H1 (cell line): ENCODE measurements at regions not wholly inside any gene's neighbourhood (a gene's known extent, or its start where the extent isn't known, plus 50 kb on each side); places are given as distances from the start of the nearest gene placed in this dataset.

ENCODE experiments used
- CREB1 ChIP-seq: IDR thresholded peaks from 2 replicates; pipeline ENCODE4 v1.6.1; 2012; ENCODE audit warnings: inconsistent platforms
- HDAC2 ChIP-seq, 2 experiments: fragments of 300-600 bp in 1 of 2; sonication (generic) in 1 of 2; IDR thresholded peaks; 2 replicates each; pipeline ENCODE4 v1.6.1; 2011 to 2012; ENCODE audit warnings: low read depth in 2 of 2, low read length in 2 of 2, mild to moderate bottlenecking in 2 of 2, moderate library complexity in 2 of 2, borderline replicate concordance in 1 of 2, inconsistent platforms in 1 of 2
- KDM4A ChIP-seq: IDR thresholded peaks from one replicate; pipeline ENCODE4 v1.7.1; 2012; ENCODE audit warnings: low read depth, mild to moderate bottlenecking, moderate library complexity, low read length, inconsistent platforms; ENCODE audit not compliant: severe bottlenecking
- TCF12 ChIP-seq: IDR thresholded peaks from 2 replicates; pipeline ENCODE4 v1.6.1; 2011; ENCODE audit warnings: low read depth, mild to moderate bottlenecking, low read length
- ZNF274 ChIP-seq: IDR thresholded peaks from 2 replicates; pipeline ENCODE4 v1.7.0; 2012; ENCODE audit warnings: low read length, borderline replicate concordance; ENCODE audit errors: extremely low read depth
- TF ChIP-seq, protein P1 (sequence below): fragments of 300-600 bp; sonication (generic); IDR thresholded peaks from 2 replicates; pipeline ENCODE4 v1.7.1; 2012; ENCODE audit warnings: low read length, moderate library complexity, mild to moderate bottlenecking, inconsistent platforms; ENCODE audit not compliant: insufficient replicate concordance
- TF ChIP-seq, protein P2 (sequence below), 3 experiments: IDR thresholded peaks; 1 replicate in 2 of 3; 2 replicates in 1 of 3; pipeline versions ENCODE4 v1.5.1 to v1.6.1; 2011; ENCODE audit warnings: low read length in 3 of 3, mild to moderate bottlenecking in 3 of 3, inconsistent platforms in 2 of 3, low read depth in 1 of 3, moderate library complexity in 1 of 3; ENCODE audit not compliant: insufficient read depth in 1 of 3; ENCODE audit errors: control extremely low read depth in 1 of 3

DNA sequence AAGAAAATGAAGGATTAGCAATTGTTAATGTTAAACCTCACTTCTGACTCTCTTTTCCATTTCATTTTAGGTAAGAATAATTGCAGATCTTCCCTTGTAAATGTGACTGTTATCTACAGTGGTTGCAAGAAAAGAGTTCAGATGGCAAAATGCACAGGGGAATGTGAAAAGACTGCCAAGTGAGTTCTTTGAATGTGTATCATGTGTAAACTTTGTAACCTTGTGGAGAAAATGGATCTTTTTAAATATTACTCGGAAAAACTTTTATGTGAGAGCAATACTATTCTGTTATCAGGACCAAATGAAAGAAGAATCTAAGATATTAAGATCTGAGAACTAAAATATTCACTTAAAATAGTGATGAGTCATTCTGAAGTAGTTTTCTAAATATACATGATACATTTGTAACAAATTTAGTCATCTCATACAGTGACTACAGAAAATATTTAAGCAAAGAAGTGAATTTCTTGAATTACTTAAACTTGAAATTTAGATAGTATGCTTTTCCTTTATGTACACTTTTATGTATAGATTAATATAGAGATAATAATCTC is 122.5 kb upstream of the CNTN1 start (continued):
- TF ChIP-seq, protein P1, sequence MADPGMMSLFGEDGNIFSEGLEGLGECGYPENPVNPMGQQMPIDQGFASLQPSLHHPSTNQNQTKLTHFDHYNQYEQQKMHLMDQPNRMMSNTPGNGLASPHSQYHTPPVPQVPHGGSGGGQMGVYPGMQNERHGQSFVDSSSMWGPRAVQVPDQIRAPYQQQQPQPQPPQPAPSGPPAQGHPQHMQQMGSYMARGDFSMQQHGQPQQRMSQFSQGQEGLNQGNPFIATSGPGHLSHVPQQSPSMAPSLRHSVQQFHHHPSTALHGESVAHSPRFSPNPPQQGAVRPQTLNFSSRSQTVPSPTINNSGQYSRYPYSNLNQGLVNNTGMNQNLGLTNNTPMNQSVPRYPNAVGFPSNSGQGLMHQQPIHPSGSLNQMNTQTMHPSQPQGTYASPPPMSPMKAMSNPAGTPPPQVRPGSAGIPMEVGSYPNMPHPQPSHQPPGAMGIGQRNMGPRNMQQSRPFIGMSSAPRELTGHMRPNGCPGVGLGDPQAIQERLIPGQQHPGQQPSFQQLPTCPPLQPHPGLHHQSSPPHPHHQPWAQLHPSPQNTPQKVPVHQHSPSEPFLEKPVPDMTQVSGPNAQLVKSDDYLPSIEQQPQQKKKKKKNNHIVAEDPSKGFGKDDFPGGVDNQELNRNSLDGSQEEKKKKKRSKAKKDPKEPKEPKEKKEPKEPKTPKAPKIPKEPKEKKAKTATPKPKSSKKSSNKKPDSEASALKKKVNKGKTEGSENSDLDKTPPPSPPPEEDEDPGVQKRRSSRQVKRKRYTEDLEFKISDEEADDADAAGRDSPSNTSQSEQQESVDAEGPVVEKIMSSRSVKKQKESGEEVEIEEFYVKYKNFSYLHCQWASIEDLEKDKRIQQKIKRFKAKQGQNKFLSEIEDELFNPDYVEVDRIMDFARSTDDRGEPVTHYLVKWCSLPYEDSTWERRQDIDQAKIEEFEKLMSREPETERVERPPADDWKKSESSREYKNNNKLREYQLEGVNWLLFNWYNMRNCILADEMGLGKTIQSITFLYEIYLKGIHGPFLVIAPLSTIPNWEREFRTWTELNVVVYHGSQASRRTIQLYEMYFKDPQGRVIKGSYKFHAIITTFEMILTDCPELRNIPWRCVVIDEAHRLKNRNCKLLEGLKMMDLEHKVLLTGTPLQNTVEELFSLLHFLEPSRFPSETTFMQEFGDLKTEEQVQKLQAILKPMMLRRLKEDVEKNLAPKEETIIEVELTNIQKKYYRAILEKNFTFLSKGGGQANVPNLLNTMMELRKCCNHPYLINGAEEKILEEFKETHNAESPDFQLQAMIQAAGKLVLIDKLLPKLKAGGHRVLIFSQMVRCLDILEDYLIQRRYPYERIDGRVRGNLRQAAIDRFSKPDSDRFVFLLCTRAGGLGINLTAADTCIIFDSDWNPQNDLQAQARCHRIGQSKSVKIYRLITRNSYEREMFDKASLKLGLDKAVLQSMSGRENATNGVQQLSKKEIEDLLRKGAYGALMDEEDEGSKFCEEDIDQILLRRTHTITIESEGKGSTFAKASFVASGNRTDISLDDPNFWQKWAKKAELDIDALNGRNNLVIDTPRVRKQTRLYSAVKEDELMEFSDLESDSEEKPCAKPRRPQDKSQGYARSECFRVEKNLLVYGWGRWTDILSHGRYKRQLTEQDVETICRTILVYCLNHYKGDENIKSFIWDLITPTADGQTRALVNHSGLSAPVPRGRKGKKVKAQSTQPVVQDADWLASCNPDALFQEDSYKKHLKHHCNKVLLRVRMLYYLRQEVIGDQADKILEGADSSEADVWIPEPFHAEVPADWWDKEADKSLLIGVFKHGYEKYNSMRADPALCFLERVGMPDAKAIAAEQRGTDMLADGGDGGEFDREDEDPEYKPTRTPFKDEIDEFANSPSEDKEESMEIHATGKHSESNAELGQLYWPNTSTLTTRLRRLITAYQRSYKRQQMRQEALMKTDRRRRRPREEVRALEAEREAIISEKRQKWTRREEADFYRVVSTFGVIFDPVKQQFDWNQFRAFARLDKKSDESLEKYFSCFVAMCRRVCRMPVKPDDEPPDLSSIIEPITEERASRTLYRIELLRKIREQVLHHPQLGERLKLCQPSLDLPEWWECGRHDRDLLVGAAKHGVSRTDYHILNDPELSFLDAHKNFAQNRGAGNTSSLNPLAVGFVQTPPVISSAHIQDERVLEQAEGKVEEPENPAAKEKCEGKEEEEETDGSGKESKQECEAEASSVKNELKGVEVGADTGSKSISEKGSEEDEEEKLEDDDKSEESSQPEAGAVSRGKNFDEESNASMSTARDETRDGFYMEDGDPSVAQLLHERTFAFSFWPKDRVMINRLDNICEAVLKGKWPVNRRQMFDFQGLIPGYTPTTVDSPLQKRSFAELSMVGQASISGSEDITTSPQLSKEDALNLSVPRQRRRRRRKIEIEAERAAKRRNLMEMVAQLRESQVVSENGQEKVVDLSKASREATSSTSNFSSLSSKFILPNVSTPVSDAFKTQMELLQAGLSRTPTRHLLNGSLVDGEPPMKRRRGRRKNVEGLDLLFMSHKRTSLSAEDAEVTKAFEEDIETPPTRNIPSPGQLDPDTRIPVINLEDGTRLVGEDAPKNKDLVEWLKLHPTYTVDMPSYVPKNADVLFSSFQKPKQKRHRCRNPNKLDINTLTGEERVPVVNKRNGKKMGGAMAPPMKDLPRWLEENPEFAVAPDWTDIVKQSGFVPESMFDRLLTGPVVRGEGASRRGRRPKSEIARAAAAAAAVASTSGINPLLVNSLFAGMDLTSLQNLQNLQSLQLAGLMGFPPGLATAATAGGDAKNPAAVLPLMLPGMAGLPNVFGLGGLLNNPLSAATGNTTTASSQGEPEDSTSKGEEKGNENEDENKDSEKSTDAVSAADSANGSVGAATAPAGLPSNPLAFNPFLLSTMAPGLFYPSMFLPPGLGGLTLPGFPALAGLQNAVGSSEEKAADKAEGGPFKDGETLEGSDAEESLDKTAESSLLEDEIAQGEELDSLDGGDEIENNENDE = no peak
- TF ChIP-seq KDM4A (no peak), CREB1 (no peak), HDAC2 (IDR thresholded peaks at IDR 0.05; ENCODE audit: borderline replicate concordance in 1 of 2, low read depth in 2 of 2, low read length in 2 of 2) (no peak), ZNF274 (no peak), TCF12 (no peak)
- TF ChIP-seq, protein P2, sequence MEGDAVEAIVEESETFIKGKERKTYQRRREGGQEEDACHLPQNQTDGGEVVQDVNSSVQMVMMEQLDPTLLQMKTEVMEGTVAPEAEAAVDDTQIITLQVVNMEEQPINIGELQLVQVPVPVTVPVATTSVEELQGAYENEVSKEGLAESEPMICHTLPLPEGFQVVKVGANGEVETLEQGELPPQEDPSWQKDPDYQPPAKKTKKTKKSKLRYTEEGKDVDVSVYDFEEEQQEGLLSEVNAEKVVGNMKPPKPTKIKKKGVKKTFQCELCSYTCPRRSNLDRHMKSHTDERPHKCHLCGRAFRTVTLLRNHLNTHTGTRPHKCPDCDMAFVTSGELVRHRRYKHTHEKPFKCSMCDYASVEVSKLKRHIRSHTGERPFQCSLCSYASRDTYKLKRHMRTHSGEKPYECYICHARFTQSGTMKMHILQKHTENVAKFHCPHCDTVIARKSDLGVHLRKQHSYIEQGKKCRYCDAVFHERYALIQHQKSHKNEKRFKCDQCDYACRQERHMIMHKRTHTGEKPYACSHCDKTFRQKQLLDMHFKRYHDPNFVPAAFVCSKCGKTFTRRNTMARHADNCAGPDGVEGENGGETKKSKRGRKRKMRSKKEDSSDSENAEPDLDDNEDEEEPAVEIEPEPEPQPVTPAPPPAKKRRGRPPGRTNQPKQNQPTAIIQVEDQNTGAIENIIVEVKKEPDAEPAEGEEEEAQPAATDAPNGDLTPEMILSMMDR (IDR thresholded peaks at IDR 0.05; ENCODE audit: control extremely low read depth in 1 of 3, insufficient read depth in 1 of 3, low read depth in 1 of 3, low read length in 3 of 3) = no peak
